ENCODE measurements at regions not wholly inside any gene's neighbourhood (a gene's known extent, or its start where the extent isn't known, plus 50 kb on each side); places are given as distances from the start of the nearest gene placed in this dataset.

- Histone ChIP-seq H3K9me3 (ENCODE audit: low read depth) (no peaks in the 10 kb centered on the region), H3K27me3 (no peaks in the 10 kb centered on the region), H4K20me1 (ENCODE audit: insufficient read depth, poor library complexity, severe bottlenecking) (no peaks in the 10 kb centered on the region), H3K36me3 (replicated peaks; ENCODE audit: insufficient read depth, low read depth) (no peaks in the 10 kb centered on the region), H3K9me2 (replicated peaks; ENCODE audit: insufficient read depth) (no peaks in the 10 kb centered on the region), H3K79me2 (no peaks in the 10 kb centered on the region), H3K27ac (no peak overlapping the region), H3K4me2 (no peak overlapping the region), H3K4me3 (no peak overlapping the region), H3K4me1 (ENCODE audit: insufficient read depth) (no peaks in the 10 kb centered on the region), H2AFZ (no peak overlapping the region)
- TF ChIP-seq EZH2 (IDR thresholded peaks at IDR 0.05; ENCODE audit: borderline replicate concordance): no peak
- TF ChIP-seq CTCF (IDR thresholded peaks at IDR 0.05; ENCODE audit: poor library complexity): no peak
- TF ChIP-seq EZH2phosphoT487 (IDR thresholded peaks at IDR 0.05; ENCODE audit: low read depth, severe bottlenecking, unreplicated experiment): no peak
- DNase-seq (ENCODE audit: low spot score): no peak
- WGBS (ENCODE audit: low lambda C conversion rate, missing lambda C conversion rate): 78% methylated on average over 5 of the region's 5 CpGs
These were observed 117.2 kb downstream of the IPO8 start for GRCh38 chr12:30578426-30578825.

- Histone ChIP-seq H3K9me3 (ENCODE audit: low read depth) (no peaks in the 10 kb centered on the region), H3K27ac (no peak overlapping the region), H3K36me3 (replicated peaks; ENCODE audit: insufficient read depth, low read depth) (no peaks in the 10 kb centered on the region), H3K79me2 (no peaks in the 10 kb centered on the region), H3K4me3 (no peak overlapping the region), H3K4me2 (no peak overlapping the region), H4K20me1 (ENCODE audit: insufficient read depth, poor library complexity, severe bottlenecking) (no peaks in the 10 kb centered on the region), H3K9me2 (replicated peaks; ENCODE audit: insufficient read depth) (no peaks in the 10 kb centered on the region), H3K4me1 (ENCODE audit: insufficient read depth) (no peaks in the 10 kb centered on the region), H3K27me3 (no peaks in the 10 kb centered on the region), H2AFZ (no peak overlapping the region)
- no peak for DNase-seq (ENCODE audit: low spot score)
- TF ChIP-seq CTCF (IDR thresholded peaks at IDR 0.05; ENCODE audit: poor library complexity) (no peak), EZH2 (IDR thresholded peaks at IDR 0.05; ENCODE audit: borderline replicate concordance) (no peak), EZH2phosphoT487 (IDR thresholded peaks at IDR 0.05; ENCODE audit: low read depth, severe bottlenecking, unreplicated experiment) (no peak)
- 100% methylated on average over 1 of the region's 1 CpG for WGBS (ENCODE audit: low lambda C conversion rate, missing lambda C conversion rate)
These were observed 122.5 kb downstream of the IPO8 start for GRCh38 chr12:30573145-30573544.

GRCh38 chr12:30570211-30570890 is 125.3 kb downstream of the IPO8 start:
- Histone ChIP-seq H3K4me1 (ENCODE audit: insufficient read depth) (no peaks in the 10 kb centered on the region), H3K27me3 (no peaks in the 10 kb centered on the region), H3K79me2 (no peaks in the 10 kb centered on the region), H3K4me3 (no peak overlapping the region), H3K9me3 (ENCODE audit: low read depth) (no peaks in the 10 kb centered on the region), H4K20me1 (ENCODE audit: insufficient read depth, poor library complexity, severe bottlenecking) (no peaks in the 10 kb centered on the region), H3K9me2 (replicated peaks; ENCODE audit: insufficient read depth) (no peaks in the 10 kb centered on the region), H2AFZ (no peak overlapping the region), H3K27ac (no peak overlapping the region), H3K36me3 (replicated peaks; ENCODE audit: insufficient read depth, low read depth) (no peaks in the 10 kb centered on the region), H3K4me2 (no peak overlapping the region)
- TF ChIP-seq EZH2phosphoT487 (IDR thresholded peaks at IDR 0.05; ENCODE audit: low read depth, severe bottlenecking, unreplicated experiment): no peak
- TF ChIP-seq CTCF (IDR thresholded peaks at IDR 0.05; ENCODE audit: poor library complexity): no peak
- TF ChIP-seq EZH2 (IDR thresholded peaks at IDR 0.05; ENCODE audit: borderline replicate concordance): no peak
- WGBS (ENCODE audit: low lambda C conversion rate, missing lambda C conversion rate): 68% methylated on average over 5 of the region's 5 CpGs
- DNase-seq (ENCODE audit: low spot score): no peak
